Inferior parietal cortex (tissue), 1 donor: ENCODE measurements at regions not wholly inside any gene's neighbourhood (a gene's known extent, or its start where the extent isn't known, plus 50 kb on each side); places are given as distances from the start of the nearest gene placed in this dataset.

Source experiments
- DNase-seq: peaks from one replicate; pipeline ENCODE4 v3.0.0-alpha.2; 2016; ENCODE audit errors: extremely low spot score

DNA sequence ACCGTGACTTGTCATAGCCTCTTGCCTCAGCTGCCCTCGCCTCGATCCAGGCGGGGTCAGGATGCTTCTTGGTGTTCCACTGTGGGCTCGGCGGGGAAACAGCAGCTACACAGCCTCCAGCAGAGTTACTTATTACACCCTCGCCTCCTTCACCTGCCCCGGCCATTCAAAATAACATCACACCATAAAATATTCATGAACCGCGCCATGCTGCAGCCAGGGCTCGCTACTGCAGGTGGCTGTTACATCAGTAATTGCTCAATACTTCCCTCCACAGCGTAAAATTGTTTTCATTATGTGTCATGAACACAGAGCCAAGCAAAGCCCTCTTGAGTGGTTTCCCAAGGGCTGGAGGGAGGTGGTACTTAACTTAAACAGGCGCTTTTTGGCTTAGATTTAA lies 241.5 kb upstream of the SP8 start:
- no peak for DNase-seq

DNA sequence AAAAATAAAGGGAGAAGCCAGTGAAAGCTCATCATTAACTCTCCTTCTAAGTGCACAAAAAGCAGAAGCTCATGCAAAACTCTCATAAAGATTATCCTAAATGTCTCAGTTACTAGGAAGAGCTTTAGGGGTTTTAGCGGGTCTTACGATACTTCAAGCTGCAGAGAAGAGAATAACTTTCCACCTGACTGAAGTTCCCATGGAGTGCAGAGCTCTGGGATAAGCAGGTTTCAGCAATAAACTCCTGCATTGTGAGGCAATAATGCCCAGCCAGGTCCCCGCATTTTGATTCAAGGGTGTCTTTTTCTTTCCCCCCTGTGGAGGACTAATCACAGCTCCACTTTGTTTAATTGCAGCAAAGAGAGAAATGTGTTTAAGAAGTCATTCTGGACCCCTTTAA lies 241.9 kb upstream of the SP8 start:
- no peak for DNase-seq

DNA sequence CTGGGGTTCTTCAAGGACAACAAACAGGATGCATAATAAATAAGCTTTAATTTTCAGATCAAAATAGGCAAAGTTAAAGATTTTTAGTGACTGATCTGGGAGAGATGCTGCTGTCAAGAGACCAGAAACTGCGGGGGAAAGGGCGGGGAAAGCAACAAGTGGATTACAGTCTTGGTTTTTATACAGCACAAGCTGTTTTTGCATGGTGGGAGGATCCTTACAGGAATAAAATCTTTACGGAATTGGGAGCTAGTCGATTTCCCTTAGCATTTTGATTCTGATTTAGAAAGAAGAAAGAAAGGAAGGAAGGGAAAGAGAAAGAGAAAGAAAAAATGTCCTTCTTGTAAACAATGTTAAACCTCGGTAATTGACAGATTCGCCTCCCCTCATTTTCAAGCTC lies 242.3 kb upstream of the SP8 start:
- no peak for DNase-seq

DNA sequence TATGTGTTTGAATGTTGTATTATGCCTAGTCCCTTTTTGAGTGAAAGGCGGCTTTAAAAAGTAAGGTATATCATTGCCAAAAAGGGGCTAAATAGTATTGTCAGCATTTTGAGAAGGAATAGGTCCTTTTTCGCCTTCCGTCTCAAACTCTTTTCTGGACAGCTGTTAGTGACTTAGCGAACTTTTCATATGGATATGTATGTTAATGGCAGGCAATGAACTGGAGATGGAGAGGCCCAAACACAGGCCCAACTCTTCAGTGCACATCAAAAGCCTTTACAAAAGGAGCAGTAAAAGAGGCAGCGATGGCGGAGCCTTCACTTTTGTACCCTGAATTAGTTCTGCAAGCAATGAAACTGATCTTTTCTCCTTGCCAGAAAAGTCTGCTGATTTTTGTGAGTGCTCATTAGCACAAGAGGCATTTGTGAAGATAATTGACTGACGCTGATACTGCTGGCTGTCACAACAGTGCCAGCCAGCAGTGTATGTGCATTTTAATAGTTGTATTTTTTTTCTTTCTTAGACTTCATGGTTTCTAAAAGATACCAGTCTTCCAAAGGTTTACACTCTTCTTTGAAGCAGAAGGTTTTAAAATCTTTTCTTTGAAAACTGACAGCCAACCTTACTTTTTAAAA lies 243.7 kb upstream of the SP8 start:
- DNase-seq, result no peak

DNA sequence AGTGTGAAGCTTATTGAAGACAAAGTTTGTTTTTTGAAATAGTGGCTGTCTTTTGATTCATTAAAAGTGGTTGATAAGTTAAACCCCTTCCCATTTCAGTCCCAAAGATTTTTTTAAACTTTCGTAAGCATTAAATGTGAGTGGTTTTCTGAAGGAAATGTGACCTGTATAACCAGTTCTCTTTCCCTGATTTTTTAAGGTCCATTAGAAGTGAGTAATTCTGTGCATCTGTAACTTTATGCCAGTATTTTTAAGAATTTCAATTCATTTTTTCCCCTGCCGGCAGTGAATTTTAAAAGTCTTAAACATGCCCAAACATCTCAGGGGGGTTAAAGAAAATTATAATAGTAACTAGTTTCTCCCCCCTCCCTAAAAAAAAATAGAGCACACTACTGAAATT lies 254.6 kb upstream of the SP8 start:
- DNase-seq, result no peak

DNA sequence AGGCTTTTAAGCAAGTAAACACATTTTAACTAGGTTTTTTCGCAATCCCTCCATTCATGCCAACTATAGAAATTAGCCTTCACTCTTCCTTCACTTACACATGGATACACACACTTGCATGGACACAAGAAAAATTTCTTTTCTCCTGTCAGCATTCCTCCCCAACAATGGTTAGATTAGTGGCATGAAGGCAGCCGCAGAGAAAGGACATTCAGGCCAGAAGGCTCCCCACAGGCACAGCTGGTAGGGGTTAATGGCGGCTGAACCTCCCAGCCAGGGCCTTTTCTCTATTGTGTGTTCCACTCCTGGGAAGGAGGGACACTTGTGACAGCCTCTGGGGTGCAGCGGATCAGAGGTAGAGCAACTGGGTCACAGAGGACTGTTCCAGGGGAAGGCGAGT lies 255.0 kb upstream of the SP8 start:
- no peak for DNase-seq

DNA sequence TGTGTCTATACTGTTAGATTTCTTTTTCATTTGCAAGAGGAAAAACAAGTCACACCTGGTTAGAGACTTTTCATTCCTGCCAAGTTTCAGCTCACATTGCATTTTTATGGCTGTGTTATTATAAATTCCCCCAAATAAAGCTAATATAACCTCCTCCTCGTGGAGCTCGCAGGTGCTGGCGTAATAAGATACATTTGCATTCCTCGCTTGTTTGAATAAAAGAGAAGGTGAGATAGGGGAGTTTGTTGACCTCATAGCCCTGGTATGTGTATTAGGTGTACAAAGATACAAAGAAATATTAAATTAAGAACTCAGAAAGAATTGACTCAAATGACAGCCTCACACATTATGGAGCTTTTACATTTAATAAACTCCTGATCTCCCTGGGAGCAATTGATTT lies 257.7 kb upstream of the SP8 start:
- no peak for DNase-seq

DNA sequence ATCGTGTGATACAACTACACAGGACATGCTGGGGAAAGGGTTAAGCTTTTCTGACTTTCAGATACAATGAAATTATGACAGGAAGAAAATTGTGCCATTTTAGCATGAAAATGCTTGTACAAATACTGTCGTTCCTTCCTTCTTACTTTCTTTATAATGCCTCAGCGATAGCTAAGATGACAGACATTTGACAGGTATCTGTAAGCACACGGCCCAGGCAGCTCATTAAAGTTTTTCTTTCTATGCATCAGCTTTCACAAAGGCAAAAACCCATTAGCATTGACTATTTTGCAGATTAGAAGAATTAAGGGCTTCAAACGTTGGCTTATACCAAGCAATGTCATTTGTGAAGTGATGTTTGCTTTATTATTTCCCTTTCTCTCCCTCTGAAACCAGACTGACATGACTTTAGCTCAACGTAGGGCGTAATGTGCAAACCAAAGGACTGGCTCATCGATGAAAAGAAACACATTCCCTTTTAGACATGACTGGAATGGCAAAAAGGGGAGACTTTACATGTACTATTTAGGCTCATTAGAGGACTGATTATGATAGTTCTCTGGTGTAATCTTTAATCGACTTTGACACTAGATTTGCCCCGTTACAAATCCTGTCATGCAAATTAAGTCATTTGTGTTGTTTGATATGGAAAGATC lies 258.4 kb upstream of the SP8 start:
- no peak for DNase-seq

DNA sequence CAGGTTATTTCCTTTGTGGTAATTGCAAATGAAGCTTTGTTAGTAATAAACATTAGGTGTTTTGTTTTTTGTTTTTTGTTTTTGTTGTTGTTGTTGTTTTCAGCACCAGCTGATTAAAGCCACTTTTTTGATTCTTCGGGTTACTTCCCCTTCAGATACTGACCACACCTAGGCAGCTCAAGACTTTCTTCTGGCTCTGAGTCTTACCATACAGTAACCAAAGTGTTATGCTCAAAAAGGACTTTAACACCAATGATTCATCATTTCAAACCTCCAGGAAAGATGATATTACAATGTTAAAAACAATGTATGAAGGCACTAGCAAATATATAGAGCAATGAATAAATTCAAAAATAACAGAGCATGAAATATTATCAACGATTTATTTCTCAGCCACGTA lies 265.2 kb upstream of the SP8 start:
- DNase-seq, result no peak

DNA sequence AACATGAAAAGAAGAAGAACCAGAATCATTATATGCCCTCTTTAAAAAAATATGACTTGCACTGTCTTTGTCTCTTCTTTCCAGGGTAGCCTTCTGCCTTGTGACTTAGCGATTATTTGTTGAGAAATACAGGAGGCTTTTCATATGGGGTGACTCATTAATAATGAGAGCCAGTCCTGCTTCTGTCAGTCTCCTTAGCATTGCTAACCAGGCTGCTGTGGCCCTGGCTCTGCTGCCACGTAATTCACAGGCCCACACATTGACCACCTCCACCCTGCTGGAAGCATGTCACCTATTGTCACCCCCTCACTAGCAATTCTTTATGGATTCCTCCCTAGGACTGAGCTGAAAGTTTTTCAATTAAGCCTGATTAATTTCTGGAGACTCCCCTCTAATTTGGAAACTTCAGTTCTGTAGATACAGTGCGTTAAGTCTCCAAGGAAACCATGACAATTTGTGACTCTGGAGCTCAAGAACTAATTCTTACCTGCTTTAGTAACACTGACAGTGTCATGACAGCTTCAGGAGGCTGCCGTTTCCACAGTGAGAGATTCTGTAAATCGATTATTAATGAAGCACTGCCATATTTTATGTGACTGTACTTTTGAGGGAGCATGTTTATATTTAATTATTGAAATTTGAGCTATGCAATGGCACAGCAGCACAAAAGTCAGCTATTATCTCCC lies 267.9 kb upstream of the SP8 start:
- no peak for DNase-seq

DNA sequence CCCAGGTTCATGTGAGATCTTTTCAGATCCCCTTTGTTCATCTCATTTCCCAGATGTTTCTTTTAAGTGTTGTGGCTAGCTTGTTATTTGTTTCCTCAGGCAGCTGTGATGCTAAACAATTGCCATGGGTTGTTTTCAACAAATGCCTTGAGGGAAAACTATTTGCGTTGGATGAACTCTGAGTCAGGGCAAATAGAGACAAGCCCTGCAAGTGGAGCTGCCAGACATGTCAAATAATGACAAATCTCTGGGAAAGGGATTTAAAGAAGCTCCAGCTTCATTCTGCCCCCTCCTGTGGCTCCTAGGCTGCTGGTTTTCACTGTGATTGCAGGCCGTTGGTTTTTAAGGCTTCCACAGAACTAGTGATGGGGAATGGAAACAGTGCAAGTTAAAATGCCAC lies 272.4 kb upstream of the SP8 start:
- no peak for DNase-seq

DNA sequence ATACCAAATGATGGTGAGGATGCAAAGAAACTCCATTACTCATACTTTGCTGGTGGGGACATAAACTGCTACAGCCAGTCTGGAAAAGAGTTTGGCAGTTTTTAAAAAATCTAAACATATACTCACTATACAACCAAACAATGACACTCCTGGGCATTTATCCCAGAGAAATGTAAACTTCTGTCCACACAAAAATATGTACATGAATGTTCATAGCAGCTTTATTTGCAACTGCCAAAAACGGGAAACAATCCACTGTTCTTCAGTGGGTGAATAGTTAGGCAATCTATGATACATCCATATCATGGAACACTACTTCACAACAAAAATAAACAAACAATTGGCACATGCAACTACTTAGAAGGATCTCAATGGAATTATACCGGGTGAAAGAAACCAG lies 276.4 kb upstream of the SP8 start:
- no peak for DNase-seq

DNA sequence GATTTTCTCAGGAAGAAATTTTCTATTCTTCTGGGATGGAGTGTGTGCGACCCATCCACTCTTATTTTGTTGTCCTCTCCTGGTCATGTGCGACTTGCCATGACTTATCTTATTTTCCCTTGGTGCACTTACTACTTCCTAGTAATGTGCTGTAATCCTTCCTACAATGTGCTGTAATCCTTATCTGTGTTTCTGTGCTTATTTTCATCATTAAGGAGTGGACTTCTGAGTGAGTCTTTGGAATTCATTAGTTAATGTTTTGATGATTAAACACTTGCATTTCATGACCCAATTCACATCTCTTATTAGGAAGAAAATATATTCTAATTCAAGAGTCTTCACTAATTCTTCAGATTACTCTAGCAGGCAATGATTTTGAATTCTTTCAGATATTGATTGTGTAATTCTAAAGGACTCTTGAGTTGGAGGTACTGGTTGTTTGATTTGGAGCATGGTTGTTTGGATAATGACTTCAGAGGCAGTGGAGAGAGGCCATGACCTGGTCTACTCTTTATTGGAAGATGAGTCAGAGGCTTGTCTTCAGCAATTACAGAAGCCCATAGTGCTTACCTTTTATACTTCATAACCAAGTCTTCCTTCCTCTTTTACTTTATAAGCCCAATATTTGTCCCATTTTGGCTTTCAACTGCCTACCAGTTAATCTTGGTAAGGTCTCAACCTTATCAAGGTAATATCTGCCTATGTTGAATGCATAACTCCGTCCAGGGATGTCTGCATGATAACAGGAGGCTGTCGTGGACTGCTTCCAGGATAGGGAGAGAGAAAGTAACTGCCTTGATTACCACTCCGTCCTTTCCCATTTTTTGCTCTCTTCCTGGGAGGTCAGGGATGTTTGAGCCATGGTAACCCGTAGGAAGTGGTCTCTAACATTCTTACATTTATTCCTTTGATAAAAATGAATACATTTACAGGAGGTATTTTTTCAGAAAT lies 278.3 kb upstream of the SP8 start:
- no peak for DNase-seq

DNA sequence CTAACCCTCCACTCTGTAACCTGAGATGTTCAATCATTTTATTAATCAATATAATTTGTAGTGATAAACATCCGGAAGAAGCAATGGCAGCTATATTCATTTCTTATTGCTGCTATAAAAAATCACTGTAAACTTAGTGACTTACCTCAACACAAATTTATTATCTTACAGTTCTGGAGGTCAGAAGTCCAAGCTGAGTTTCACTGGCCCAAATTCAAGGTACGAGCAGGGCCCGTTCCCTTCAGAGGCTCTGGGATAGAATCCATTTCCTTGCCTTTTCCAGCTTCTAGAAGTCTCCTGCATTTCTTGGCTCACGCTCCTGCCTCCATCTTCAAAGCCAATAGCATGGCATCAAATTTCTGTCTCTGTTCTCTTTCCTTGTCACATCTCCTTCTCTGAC lies 279.5 kb upstream of the SP8 start:
- DNase-seq, result no peak

DNA sequence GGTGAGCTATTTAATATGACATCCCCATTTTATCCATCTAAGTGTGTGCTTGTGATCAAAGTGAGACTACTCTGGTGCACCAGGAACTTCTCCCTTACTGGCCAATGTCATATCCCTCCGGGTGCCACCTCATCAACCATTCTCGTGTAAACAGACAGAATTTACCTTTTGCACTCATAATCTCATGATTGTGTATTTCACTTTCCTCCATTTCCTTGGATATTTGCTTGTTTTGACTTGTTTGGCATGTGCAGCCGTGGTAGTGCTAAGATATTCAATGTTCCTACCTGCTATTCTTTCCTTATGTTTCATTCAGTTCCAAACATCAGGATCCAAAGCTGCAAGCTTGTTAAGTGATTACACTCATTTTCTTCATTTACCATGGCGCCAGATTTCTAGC lies 280.5 kb upstream of the SP8 start:
- no peak for DNase-seq

DNA sequence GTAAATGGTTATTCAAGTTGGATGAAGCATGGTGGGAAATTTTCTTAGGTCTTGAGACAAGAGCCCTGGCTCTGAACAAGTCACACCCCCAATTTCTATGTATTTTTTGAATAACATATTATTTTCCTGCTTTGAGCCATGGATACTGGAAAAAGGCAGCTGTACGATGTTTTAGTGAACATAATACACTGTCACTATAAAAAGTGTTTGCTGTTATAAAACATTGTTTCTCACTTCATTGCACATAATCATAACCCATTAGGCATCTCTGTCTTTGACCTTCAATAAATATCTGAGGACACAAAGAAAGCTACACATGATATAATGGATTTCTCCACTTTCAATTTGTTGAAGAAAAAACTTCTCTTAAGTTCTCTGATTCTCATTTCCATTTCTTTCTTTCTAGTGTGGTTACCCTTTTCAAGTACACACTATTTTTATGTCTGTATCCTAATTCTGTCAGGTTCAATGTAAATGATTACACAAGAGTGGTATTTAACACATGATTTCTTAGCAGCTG lies 283.9 kb upstream of the SP8 start:
- DNase-seq, result no peak

DNA sequence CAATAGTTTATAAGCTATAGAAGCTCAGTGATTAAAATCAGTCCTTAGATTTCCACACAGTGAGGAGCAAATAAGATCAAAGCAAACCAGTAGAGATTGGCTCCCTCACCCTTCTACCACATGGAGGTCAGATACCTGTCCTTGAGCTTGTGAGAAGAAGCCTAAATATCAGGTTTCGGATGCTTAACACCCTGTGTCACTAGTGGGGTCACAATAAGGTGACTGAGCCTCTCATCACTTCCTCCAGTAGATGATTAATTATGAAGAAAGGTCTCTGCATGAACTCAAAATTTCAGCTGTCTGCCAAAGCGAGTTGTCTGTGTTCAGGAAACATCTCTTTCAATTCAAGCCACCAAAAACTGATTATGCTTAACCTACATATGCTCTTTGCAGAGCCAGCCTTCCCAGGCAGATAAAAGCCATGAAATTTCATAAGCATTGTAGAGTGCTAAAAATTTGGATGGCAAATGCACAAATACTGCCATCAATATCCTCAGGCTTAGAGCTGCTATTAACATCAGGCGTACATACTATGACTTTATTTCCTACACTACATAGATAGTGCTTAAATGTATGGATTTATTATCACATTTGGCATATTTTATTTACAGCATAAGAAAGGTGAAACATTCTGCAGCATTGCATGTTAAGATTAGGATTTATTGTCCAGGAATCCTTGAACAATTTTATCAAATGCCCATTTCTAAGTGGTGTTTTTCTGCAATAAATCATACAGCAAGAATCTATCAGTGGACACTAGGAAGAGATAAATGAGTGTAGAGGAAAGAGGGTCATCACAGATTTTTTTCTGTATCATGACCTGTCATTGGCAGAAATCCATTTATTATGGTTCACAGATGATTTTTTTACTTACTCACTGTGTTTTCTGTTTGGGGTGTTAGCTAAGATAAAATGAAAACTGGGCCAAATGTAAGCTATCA lies 285.1 kb upstream of the SP8 start:
- no peak for DNase-seq

DNA sequence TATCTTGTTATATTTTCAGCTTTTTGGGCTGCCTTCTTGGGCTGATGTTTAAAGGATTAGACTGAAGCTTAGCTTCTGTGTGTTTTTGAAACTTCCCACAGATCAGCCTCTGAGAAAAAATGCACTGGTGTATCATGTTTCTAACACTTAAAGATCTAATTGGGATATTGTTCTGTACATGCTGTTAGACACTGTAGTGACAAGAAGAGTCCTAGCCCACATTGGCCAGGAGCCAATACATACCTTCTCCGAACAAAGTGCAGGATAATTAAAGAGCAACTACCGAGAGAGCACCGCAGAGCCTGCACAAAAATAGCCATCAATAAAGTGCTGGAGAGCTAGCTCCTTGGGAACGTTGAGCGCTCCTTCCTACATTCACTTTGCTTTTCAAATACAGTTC lies 289.4 kb upstream of the SP8 start:
- no peak for DNase-seq

DNA sequence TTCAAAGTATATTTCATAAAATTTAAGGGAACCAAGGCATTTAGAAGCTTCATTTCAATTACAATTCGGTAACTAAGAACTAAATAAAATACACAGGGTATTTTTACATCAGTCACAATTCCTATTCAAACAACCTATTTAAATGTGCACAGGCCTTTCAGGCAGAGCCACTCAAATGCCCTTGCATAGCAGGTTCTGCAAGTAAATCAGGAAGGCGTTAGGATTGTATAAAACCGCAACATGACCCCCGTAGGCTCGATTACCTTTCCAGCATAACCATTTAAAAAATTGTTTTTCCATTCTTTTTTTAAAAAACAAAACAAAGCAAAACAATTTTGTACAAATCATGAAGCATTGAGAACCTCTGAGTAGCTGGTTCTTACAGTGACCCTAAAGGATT lies 289.9 kb upstream of the SP8 start:
- DNase-seq, result no peak

DNA sequence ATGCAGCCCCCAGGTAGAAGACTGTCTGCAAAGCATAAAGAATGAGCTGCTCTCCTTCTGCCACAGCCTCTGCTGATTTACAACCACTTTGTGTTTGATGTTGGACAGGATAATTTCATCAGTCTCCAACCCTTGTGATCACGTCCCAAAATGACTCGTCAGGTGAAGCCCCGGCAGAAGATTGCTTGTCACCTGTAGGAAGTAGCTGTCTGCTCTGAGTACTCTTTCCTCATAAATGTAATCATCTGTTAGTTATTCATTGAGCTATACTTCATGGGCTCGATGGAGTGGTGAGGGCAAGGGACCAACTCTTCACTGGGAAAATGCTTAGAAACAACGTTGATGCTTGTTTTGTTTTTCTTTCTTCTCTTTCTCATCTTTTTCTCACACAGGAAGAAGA lies 290.9 kb upstream of the SP8 start:
- DNase-seq, result no peak

DNA sequence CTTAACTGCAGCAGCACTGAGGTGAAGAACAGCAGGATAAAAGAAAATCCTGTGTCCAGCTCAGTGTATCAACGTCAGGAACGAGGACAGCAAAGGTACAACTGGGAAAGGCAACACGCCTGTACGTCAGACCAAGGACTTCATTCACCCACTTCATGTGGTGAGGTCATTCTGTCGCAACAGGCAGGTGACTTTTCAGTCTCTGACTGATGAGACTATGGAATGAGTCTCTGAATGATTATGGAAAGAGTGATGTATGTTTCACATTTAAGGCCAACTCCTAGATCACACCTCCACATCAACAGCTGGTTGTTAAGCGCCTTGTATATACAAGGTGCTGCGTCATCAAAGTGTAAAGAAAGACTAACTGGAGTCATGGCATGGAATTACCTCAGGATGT lies 297.6 kb upstream of the SP8 start:
- no peak for DNase-seq
